Left lung (tissue), 4 donors: ENCODE measurements at regions not wholly inside any gene's neighbourhood (a gene's known extent, or its start where the extent isn't known, plus 50 kb on each side); places are given as distances from the start of the nearest gene placed in this dataset.
A peak's percentile ranks its signal among the peaks of the same experiment; 100 is the strongest.

Experiments used
- ATAC-seq: fragments of 200-7000 bp; cut with Tn5 transposase; one replicate; pipeline ENCODE4 v1.9.1; 2020; ENCODE audit warnings: moderate library complexity
- DNase-seq, 4 donors: peaks; one replicate each; pipeline ENCODE4 v3.0.0-alpha.2; 2013 to 2020
- H3K27ac ChIP-seq, 2 donors: fragments of 200-600 bp; sonication (generic) in 1 of 2; one replicate each; pipeline versions ENCODE4 v1.5.0 to v1.8.0; 2020 to 2021
- H3K27me3 ChIP-seq, 2 donors: fragments of 200-600 bp; sonication (generic) in 1 of 2; one replicate each; pipeline versions ENCODE4 v1.5.0 to v1.8.0; 2020 to 2021
- H3K36me3 ChIP-seq, 2 donors: fragments of 200-600 bp; sonication (generic) in 1 of 2; one replicate each; pipeline versions ENCODE4 v1.5.0 to v1.8.0; 2020 to 2021
- H3K4me1 ChIP-seq, 2 donors: fragments of 200-600 bp; one replicate each; pipeline ENCODE4 v1.8.0; 2021
- H3K4me3 ChIP-seq, 2 donors: fragments of 200-600 bp; sonication (generic) in 1 of 2; one replicate each; pipeline versions ENCODE4 v1.5.0 to v1.8.0; 2020 to 2021; ENCODE audit warnings: mild to moderate bottlenecking in 1 of 2
- H3K9me3 ChIP-seq, 2 donors: fragments of 200-600 bp; sonication (generic) in 1 of 2; one replicate each; pipeline versions ENCODE4 v1.5.0 to v1.8.0; 2020 to 2021
- CTCF ChIP-seq, 2 donors: fragments of 200-600 bp; sonication (generic) in 1 of 2; IDR thresholded peaks; one replicate each; pipeline versions ENCODE4 v1.5.0 to v1.8.0; 2021; ENCODE audit warnings: antibody characterized with exemption in 2 of 2
- intact Hi-C, 2 donors: fragments of 100-400 bp; cut with DNase I; formaldehyde crosslinking; loops; one replicate each; pipeline versions ENCODE4 v1.11.2 to v1.14.2; 2022
- donor health status: DM: no; HTN: yes; CAD: no.
- donor health status: DM: no; HTN: no; CAD: no.

- H3K36me3 ChIP-seq = no peaks in the 10 kb centered on the region
- H3K27ac ChIP-seq = no peak overlapping the region
- DNase-seq = no peak
- no peak overlapping the region for H3K4me3 ChIP-seq
- no peak for ATAC-seq
- no peaks in the 10 kb centered on the region for H3K27me3 ChIP-seq
- H3K4me1 ChIP-seq = no peaks in the 10 kb centered on the region
- no peak for TF ChIP-seq CTCF (IDR thresholded peaks at IDR 0.05)
- intact Hi-C loops = no loop called here
- peaks cover 0 to 17% of the 10 kb centered on the region in 2 donors for H3K9me3 ChIP-seq
Measured at GRCh38 chr12:82242729-82243128, 115.5 kb downstream of the CCDC59 start.

- no peak for DNase-seq
Measured at GRCh38 chr12:82225871-82226270, 132.3 kb downstream of the CCDC59 start.

GRCh38 chr12:82223426-82223825 lies 134.8 kb downstream of the CCDC59 start:
- Histone ChIP-seq H3K9me3 (no peaks in the 10 kb centered on the region), H3K36me3 (no peaks in the 10 kb centered on the region), H3K4me1 (no peaks in the 10 kb centered on the region), H3K27ac (no peak overlapping the region), H3K4me3 (no peak overlapping the region), H3K27me3 (no peaks in the 10 kb centered on the region)
- ATAC-seq = no peak
- no peak for TF ChIP-seq CTCF (IDR thresholded peaks at IDR 0.05)
- intact Hi-C loops = no loop called here
- no peak for DNase-seq

More at GRCh38 chr12:82225871-82226270, 132.3 kb downstream of the CCDC59 start:
- Histone ChIP-seq H3K36me3 (no peaks in the 10 kb centered on the region), H3K27ac (no peak overlapping the region), H3K27me3 (no peaks in the 10 kb centered on the region), H3K4me1 (no peaks in the 10 kb centered on the region), H3K9me3 (no peaks in the 10 kb centered on the region), H3K4me3 (no peak overlapping the region)
- TF ChIP-seq CTCF (IDR thresholded peaks at IDR 0.05) = no peak
- intact Hi-C loops = no loop called here
- ATAC-seq = no peak

GRCh38 chr12:82216475-82216874 lies 141.7 kb downstream of the CCDC59 start:
- Histone ChIP-seq H3K27ac (no peak overlapping the region), H3K36me3 (no peaks in the 10 kb centered on the region), H3K27me3 (no peaks in the 10 kb centered on the region), H3K4me3 (no peak overlapping the region), H3K4me1 (no peaks in the 10 kb centered on the region), H3K9me3 (peaks cover 0 to 37% of the 10 kb centered on the region in 2 donors)
- intact Hi-C loops = no loop called here
- ATAC-seq = no peak
- no peak for TF ChIP-seq CTCF (IDR thresholded peaks at IDR 0.05)
- DNase-seq = peak in 1 of 4 donors; percentile 64

DNA sequence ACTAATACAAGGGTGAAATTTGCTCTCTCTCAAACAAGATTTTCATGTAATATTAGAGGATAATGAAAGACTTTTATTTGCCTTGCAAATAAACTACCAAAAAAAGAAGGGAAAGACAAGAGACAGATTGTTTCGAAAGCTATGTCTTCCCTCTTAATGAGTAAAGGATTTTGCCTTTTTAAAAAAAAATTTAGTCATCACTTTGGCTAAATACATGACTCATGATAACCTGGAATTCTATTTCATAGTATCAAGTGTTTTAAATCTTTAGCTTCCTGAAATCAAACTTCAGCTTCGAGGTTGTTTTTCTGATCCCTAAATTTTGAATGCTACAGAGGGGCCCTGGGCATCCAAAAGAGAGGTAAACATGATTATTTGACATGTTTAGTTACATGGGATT lies 144.4 kb downstream of the CCDC59 start:
- peaks cover 0 to 57% of the 10 kb centered on the region in 2 donors for H3K9me3 ChIP-seq
- intact Hi-C loops = no loop called here
- DNase-seq (no peak), ATAC-seq (no peak)
- no peaks in the 10 kb centered on the region for H3K4me1 ChIP-seq
- no peaks in the 10 kb centered on the region for H3K36me3 ChIP-seq
- H3K27ac ChIP-seq = no peak overlapping the region
- H3K4me3 ChIP-seq = no peak overlapping the region
- H3K27me3 ChIP-seq = no peaks in the 10 kb centered on the region
- TF ChIP-seq CTCF (IDR thresholded peaks at IDR 0.05) = no peak
